ENCODE measurements at regions not wholly inside any gene's neighbourhood (a gene's known extent, or its start where the extent isn't known, plus 50 kb on each side); places are given as distances from the start of the nearest gene placed in this dataset.

GRCh38 chr3:53411371-53411770, 64.0 kb upstream of the DCP1A start:
- Histone ChIP-seq H3K14ac (ENCODE audit: insufficient read length) (no peak overlapping the region), H3K4ac (replicated peaks; ENCODE audit: insufficient read length, low read depth, low read length) (no peak overlapping the region), H4K20me1 (replicated peaks in 1 of 2; ENCODE audit: control insufficient read depth in 1 of 2, insufficient read depth in 2 of 2, low read length in 2 of 2) (no peaks in the 10 kb centered on the region), H2AK5ac (ENCODE audit: low read depth, low read length) (no peak overlapping the region), H4K8ac (ENCODE audit: extremely low read depth, insufficient read depth, low read length) (no peak overlapping the region), H3K23ac (ENCODE audit: insufficient read length) (no peak overlapping the region), H3K56ac (replicated peaks; ENCODE audit: insufficient read length, low read depth, low read length) (no peak overlapping the region), H3K36me3 (ENCODE audit: control insufficient read depth in 2 of 4, insufficient read depth in 4 of 4, low read length in 3 of 4) (no peaks in the 10 kb centered on the region), H2BK120ac (replicated peaks; ENCODE audit: low read depth, low read length) (no peak overlapping the region), H3K27ac (ENCODE audit: low read depth, low read length) (no peak overlapping the region), H3K79me1 (ENCODE audit: low read depth, low read length) (no peaks in the 10 kb centered on the region), H3K4me3 (ENCODE audit: extremely low read depth in 1 of 4, insufficient read depth in 2 of 4, low read depth in 3 of 4, low read length in 4 of 4) (no peak overlapping the region), H3K18ac (ENCODE audit: extremely low read depth, low read length) (no peak overlapping the region), H3K4me2 (ENCODE audit: insufficient read depth in 1 of 2, low read depth in 2 of 2, low read length in 2 of 2) (no peak overlapping the region), H2BK5ac (ENCODE audit: low read depth, low read length) (no peak overlapping the region), H3K79me2 (ENCODE audit: control insufficient read depth in 1 of 2, insufficient read depth in 2 of 2, low read length in 2 of 2) (no peaks in the 10 kb centered on the region), H2BK15ac (ENCODE audit: low read length) (no peak overlapping the region), H2BK20ac (ENCODE audit: low read length) (no peak overlapping the region), H3K9me3 (ENCODE audit: insufficient read depth in 2 of 2, low read depth in 1 of 2, low read length in 1 of 2) (peaks cover 3 to 12% of the 10 kb centered on the region in 2 experiments; a peak in 2 of 4 replicates), H3K4me1 (replicated peaks in 1 of 4; ENCODE audit: control insufficient read depth in 3 of 4, insufficient read depth in 4 of 4, low read length in 3 of 4) (no peaks in the 10 kb centered on the region), H2AFZ (ENCODE audit: low read length) (no peak overlapping the region), H3K9ac (replicated peaks in 1 of 4; ENCODE audit: extremely low read depth in 1 of 4, low read depth in 3 of 4, low read length in 3 of 4) (no peak overlapping the region), H4K5ac (ENCODE audit: insufficient read length, low read depth, low read length) (no peak overlapping the region), H3K23me2 (ENCODE audit: low read depth, low read length) (no peaks in the 10 kb centered on the region), H3K27me3 (replicated peaks in 1 of 4; ENCODE audit: control insufficient read depth in 3 of 4, extremely low read depth in 1 of 4, insufficient read depth in 3 of 4, low read length in 3 of 4) (no peaks in the 10 kb centered on the region), H4K91ac (replicated peaks; ENCODE audit: insufficient read length, low read length) (no peak overlapping the region), H2BK12ac (ENCODE audit: low read depth, low read length) (no peak overlapping the region)
- ChIA-PET POLR2A (ENCODE audit: partially characterized antibody) (no interaction called here), CTCF (ENCODE audit: partially characterized antibody) (interaction anchor here (1.1 kb wide), 1 partner anchor 34 kb away, joined by 5 read pairs; no protein-coding TSS in a partner anchor)
- FAIRE-seq (no peak), DNase-seq (ENCODE audit: low read depth in 1 of 2, low spot score in 2 of 2) (no peak)
- TF ChIP-seq SAP30 (IDR thresholded peaks at IDR 0.05; ENCODE audit: insufficient read depth, insufficient replicate concordance, low read length) (no peak), SUZ12 (IDR thresholded peaks at IDR 0.05; ENCODE audit: low read length) (no peak), JUND (IDR thresholded peaks at IDR 0.05; ENCODE audit: low read length) (no peak)
